NCI-H2029 (cell line): ENCODE measurements at regions not wholly inside any gene's neighbourhood (a gene's known extent, or its start where the extent isn't known, plus 50 kb on each side); places are given as distances from the start of the nearest gene placed in this dataset.

Source experiments
- DNase-seq: peaks from one replicate; lab custom pipeline; 2025; lab: John Stamatoyannopoulos, UW

GRCh38 chr20:20877079-20877478 is 164.6 kb upstream of the RALGAPA2 start:
- DNase-seq: no peak

GRCh38 chr20:20875716-20876115 is 163.3 kb upstream of the RALGAPA2 start:
- no peak for DNase-seq

- DNase-seq: no peak
Observed at GRCh38 chr20:20872428-20872827, 160.0 kb upstream of the RALGAPA2 start.

- DNase-seq: no peak
Observed at GRCh38 chr20:20869161-20869775, 156.8 kb upstream of the RALGAPA2 start.

GRCh38 chr20:20864351-20865096 is 152.1 kb upstream of the RALGAPA2 start:
- DNase-seq: peak; percentile 34

GRCh38 chr20:20860078-20860806 is 147.8 kb upstream of the RALGAPA2 start:
- DNase-seq: peak; percentile 82

GRCh38 chr20:20859510-20859909 is 147.1 kb upstream of the RALGAPA2 start:
- no peak for DNase-seq

- no peak for DNase-seq
Observed at GRCh38 chr20:20856956-20857355, 144.5 kb upstream of the RALGAPA2 start.

GRCh38 chr20:20856306-20856705 is 143.9 kb upstream of the RALGAPA2 start:
- no peak for DNase-seq

GRCh38 chr20:20851385-20851784 is 138.9 kb upstream of the RALGAPA2 start:
- DNase-seq: no peak

GRCh38 chr20:20850407-20850806 is 138.0 kb upstream of the RALGAPA2 start:
- no peak for DNase-seq

- DNase-seq: no peak
Observed at GRCh38 chr20:20849161-20849560, 136.7 kb upstream of the RALGAPA2 start.

GRCh38 chr20:20847814-20848213 is 135.4 kb upstream of the RALGAPA2 start:
- no peak for DNase-seq

GRCh38 chr20:20843982-20844381 is 131.5 kb upstream of the RALGAPA2 start:
- no peak for DNase-seq

GRCh38 chr20:20839771-20840170 is 127.3 kb upstream of the RALGAPA2 start:
- DNase-seq: no peak

GRCh38 chr20:20837574-20838021 is 125.2 kb upstream of the RALGAPA2 start:
- DNase-seq: peak; percentile 42

- DNase-seq: no peak
Observed at GRCh38 chr20:20836836-20837235, 124.4 kb upstream of the RALGAPA2 start.

- no peak for DNase-seq
Observed at GRCh38 chr20:20835897-20836296, 123.5 kb upstream of the RALGAPA2 start.

- no peak for DNase-seq
Observed at GRCh38 chr20:20834008-20834407, 121.6 kb upstream of the RALGAPA2 start.

- DNase-seq: no peak
Observed at GRCh38 chr20:20832715-20833114, 120.3 kb upstream of the RALGAPA2 start.

GRCh38 chr20:20831794-20832193 is 119.3 kb upstream of the RALGAPA2 start:
- no peak for DNase-seq

- DNase-seq: no peak
Observed at GRCh38 chr20:20829681-20830080, 117.2 kb upstream of the RALGAPA2 start.

- no peak for DNase-seq
Observed at GRCh38 chr20:20827992-20828597, 115.7 kb upstream of the RALGAPA2 start.
